H1 (cell line): ENCODE measurements at regions not wholly inside any gene's neighbourhood (a gene's known extent, or its start where the extent isn't known, plus 50 kb on each side); places are given as distances from the start of the nearest gene placed in this dataset.
"Not testable (repeated sequence)": the region's sequence is repeated elsewhere in the genome, so short reads cannot be mapped to it uniquely, and the experiment has no call there.

ENCODE experiments used
- CTCF ChIA-PET: fragments of 300-600 bp; sonication (Branson Sonifier 250); formaldehyde crosslinking; loops from one replicate; lab custom pipeline; 2021; ENCODE audit not compliant: partially characterized antibody; lab: Charles Lee
- POLR2A ChIA-PET: fragments of 300-600 bp; sonication (Branson Sonifier 250); formaldehyde crosslinking; loops from one replicate; lab custom pipeline; 2021; ENCODE audit warnings: inconsistent platforms; ENCODE audit not compliant: partially characterized antibody; lab: Charles Lee
- DNase-seq, 2 experiments: peaks; one replicate each; pipeline versions ENCODE4 v3.0.0 to v3.0.0-alpha.2; 2010 to 2022; ENCODE audit warnings: low spot score in 2 of 2, low read depth in 1 of 2, mixed read lengths in 1 of 2
- FAIRE-seq: peaks from 2 replicates; lab custom pipeline; 2011; peaks lifted over from hg19 to GRCh38; lab: Jason Lieb, UNC
- H2AFZ ChIP-seq: 2 replicates; pipeline ENCODE4 v1.8.1; 2012; ENCODE audit warnings: low read length, inconsistent platforms
- H2AK5ac ChIP-seq: 2 replicates; pipeline ENCODE4 v1.6.1; 2013; ENCODE audit warnings: low read depth, low read length
- H2BK120ac ChIP-seq: replicated peaks from 2 replicates; pipeline ENCODE3; 2013; ENCODE audit warnings: low read depth, low read length, inconsistent platforms
- H2BK12ac ChIP-seq: 2 replicates; pipeline ENCODE4 v1.6.1; 2013; ENCODE audit warnings: low read depth, low read length
- H2BK15ac ChIP-seq: 2 replicates; pipeline ENCODE4 v1.6.1; 2013; ENCODE audit warnings: low read length
- H2BK20ac ChIP-seq: 2 replicates; pipeline ENCODE4 v1.6.1; 2013; ENCODE audit warnings: low read length
- H2BK5ac ChIP-seq: 2 replicates; pipeline ENCODE4 v1.6.1; 2013; ENCODE audit warnings: low read depth, low read length
- H3K14ac ChIP-seq: 2 replicates; pipeline ENCODE4 v1.6.1; 2013; ENCODE audit warnings: inconsistent platforms; ENCODE audit not compliant: insufficient read length
- H3K18ac ChIP-seq: 2 replicates; pipeline ENCODE4 v1.6.1; 2013; ENCODE audit warnings: low read length; ENCODE audit errors: extremely low read depth
- H3K23ac ChIP-seq: 2 replicates; pipeline ENCODE4 v1.6.1; 2013; ENCODE audit warnings: inconsistent platforms; ENCODE audit not compliant: insufficient read length
- H3K23me2 ChIP-seq: 2 replicates; pipeline ENCODE4 v1.6.1; 2013; ENCODE audit warnings: low read depth, low read length
- H3K27ac ChIP-seq: 2 replicates; pipeline ENCODE4 v1.6.1; 2011; ENCODE audit warnings: low read depth, low read length, inconsistent platforms
- H3K27me3 ChIP-seq, 4 experiments: replicated peaks in 1 of 4; 1 replicate in 1 of 4; 2 replicates in 3 of 4; pipeline versions ENCODE4 v1.6.1 to v1.8.1; 2011 to 2013; ENCODE audit warnings: low read length in 3 of 4, mild to moderate bottlenecking in 3 of 4, inconsistent platforms in 2 of 4, mixed read lengths in 2 of 4, moderate library complexity in 1 of 4; ENCODE audit not compliant: control insufficient read depth in 3 of 4, insufficient read depth in 3 of 4; ENCODE audit errors: extremely low read depth in 1 of 4
- H3K36me3 ChIP-seq, 4 experiments: 2 replicates each; pipeline versions ENCODE4 v1.6.1 to v1.8.1; 2011 to 2013; ENCODE audit warnings: mild to moderate bottlenecking in 4 of 4, low read length in 3 of 4, moderate library complexity in 2 of 4, control low read depth in 1 of 4, inconsistent platforms in 1 of 4; ENCODE audit not compliant: insufficient read depth in 4 of 4, control insufficient read depth in 2 of 4
- H3K4ac ChIP-seq: replicated peaks from 2 replicates; pipeline ENCODE3; 2013; ENCODE audit warnings: low read length, low read depth, mixed read lengths, inconsistent platforms; ENCODE audit not compliant: insufficient read length
- H3K4me1 ChIP-seq, 4 experiments: replicated peaks in 1 of 4; 1 replicate in 1 of 4; 2 replicates in 3 of 4; pipeline versions ENCODE4 v1.6.1 to v1.8.1; 2011 to 2013; ENCODE audit warnings: low read length in 3 of 4, inconsistent platforms in 2 of 4, mixed read lengths in 1 of 4; ENCODE audit not compliant: insufficient read depth in 4 of 4, control insufficient read depth in 3 of 4
- H3K4me2 ChIP-seq, 2 experiments: 2 replicates each; pipeline versions ENCODE4 v1.6.1 to v1.8.1; 2011 to 2013; ENCODE audit warnings: low read depth in 2 of 2, low read length in 2 of 2, control low read depth in 1 of 2, inconsistent platforms in 1 of 2, mild to moderate bottlenecking in 1 of 2; ENCODE audit not compliant: insufficient read depth in 1 of 2
- H3K4me3 ChIP-seq, 4 experiments: fragments of 200-600, 300-600 bp in 1 of 4; sonication (generic), shearing (Covaris generic), sonication (Bioruptor Twin) in 1 of 4; 2 replicates each; pipeline versions ENCODE4 v1.5.1 to v1.8.1; 2011 to 2016; ENCODE audit warnings: low read length in 4 of 4, low read depth in 3 of 4, control low read depth in 2 of 4, inconsistent platforms in 2 of 4, mild to moderate bottlenecking in 2 of 4, mixed read lengths in 1 of 4, moderate library complexity in 1 of 4; ENCODE audit not compliant: insufficient read depth in 2 of 4; ENCODE audit errors: extremely low read depth in 1 of 4
- H3K56ac ChIP-seq: replicated peaks from 2 replicates; pipeline ENCODE3; 2013; ENCODE audit warnings: low read depth, mild to moderate bottlenecking, mixed read lengths, low read length, inconsistent platforms; ENCODE audit not compliant: insufficient read length
- H3K79me1 ChIP-seq: 2 replicates; pipeline ENCODE4 v1.6.1; 2013; ENCODE audit warnings: low read depth, low read length, control low read depth
- H3K79me2 ChIP-seq, 2 experiments: 2 replicates each; pipeline versions ENCODE4 v1.6.1 to v1.8.1; 2012 to 2013; ENCODE audit warnings: low read length in 2 of 2, mild to moderate bottlenecking in 2 of 2, inconsistent platforms in 1 of 2; ENCODE audit not compliant: insufficient read depth in 2 of 2, control insufficient read depth in 1 of 2
- H3K9ac ChIP-seq, 4 experiments: replicated peaks in 1 of 4; 1 replicate in 1 of 4; 2 replicates in 3 of 4; pipeline versions ENCODE4 v1.6.1 to v1.8.1; 2011 to 2013; ENCODE audit warnings: low read depth in 3 of 4, low read length in 3 of 4, control low read depth in 2 of 4, mild to moderate bottlenecking in 2 of 4, moderate library complexity in 2 of 4, inconsistent platforms in 1 of 4; ENCODE audit errors: extremely low read depth in 1 of 4
- H3K9me3 ChIP-seq, 2 experiments: 2 replicates each; pipeline versions ENCODE4 v1.6.1 to v1.8.1; 2012 to 2013; ENCODE audit warnings: mild to moderate bottlenecking in 2 of 2, moderate library complexity in 2 of 2, control low read depth in 1 of 2, inconsistent platforms in 1 of 2, low read depth in 1 of 2, low read length in 1 of 2, mixed read lengths in 1 of 2; ENCODE audit not compliant: insufficient read depth in 2 of 2
- H4K20me1 ChIP-seq, 2 experiments: replicated peaks in 1 of 2; 2 replicates each; pipeline versions ENCODE3 to v1.8.1; 2011 to 2013; ENCODE audit warnings: inconsistent platforms in 2 of 2, low read length in 2 of 2, mild to moderate bottlenecking in 1 of 2; ENCODE audit not compliant: insufficient read depth in 2 of 2, control insufficient read depth in 1 of 2
- H4K5ac ChIP-seq: 2 replicates; pipeline ENCODE4 v1.6.1; 2013; ENCODE audit warnings: low read length, low read depth, mixed read lengths, inconsistent platforms; ENCODE audit not compliant: insufficient read length
- H4K8ac ChIP-seq: 2 replicates; pipeline ENCODE4 v1.8.0; 2013; ENCODE audit warnings: mild to moderate bottlenecking, moderate library complexity, low read length, inconsistent platforms; ENCODE audit not compliant: insufficient read depth; ENCODE audit errors: extremely low read depth
- H4K91ac ChIP-seq: replicated peaks from 2 replicates; pipeline ENCODE3; 2013; ENCODE audit warnings: low read length, mixed read lengths, inconsistent platforms; ENCODE audit not compliant: insufficient read length
- WGBS, 2 experiments: shearing (Covaris generic) in 1 of 2; methylation state at CpG; one replicate each; pipeline versions ENCODE4 v1.1.6 to v1.1.7; 2013 to 2015; ENCODE audit warnings: low lambda C conversion rate in 2 of 2, mixed read lengths in 2 of 2, inconsistent platforms in 1 of 2, low coverage in 1 of 2, missing lambda C conversion rate in 1 of 2; ENCODE audit not compliant: insufficient replicate concordance in 2 of 2, insufficient coverage in 1 of 2, insufficient read length in 1 of 2; ENCODE audit errors: extremely low coverage in 1 of 2, missing lambda C conversion rate in 1 of 2; 5-methylcytosine and 5-hydroxymethylcytosine counted together

GRCh38 chr15:75780995-75781394, 62.3 kb upstream of the UBE2Q2 start:
- H3K79me1 ChIP-seq, H3K23me2 ChIP-seq, H4K5ac ChIP-seq, H3K9ac ChIP-seq, H3K23ac ChIP-seq, H2BK12ac ChIP-seq, H4K91ac ChIP-seq, H3K4ac ChIP-seq, H3K27ac ChIP-seq, H4K20me1 ChIP-seq, H3K4me1 ChIP-seq, H3K4me3 ChIP-seq, H2AK5ac ChIP-seq, POLR2A ChIA-PET, H2BK120ac ChIP-seq, H4K8ac ChIP-seq, H3K36me3 ChIP-seq, H2AFZ ChIP-seq, H3K18ac ChIP-seq, H3K79me2 ChIP-seq, H3K27me3 ChIP-seq, H3K56ac ChIP-seq, H3K4me2 ChIP-seq, H2BK15ac ChIP-seq, H2BK20ac ChIP-seq, H2BK5ac ChIP-seq, H3K14ac ChIP-seq, DNase-seq, H3K9me3 ChIP-seq, FAIRE-seq: not testable (repeated sequence)
- CTCF ChIA-PET, result interaction anchor here (2.6 kb wide), 1 partner anchor 21 kb away, joined by 10 read pairs; no protein-coding TSS in a partner anchor
- WGBS, 2 experiments, result 89% methylated on average over 4 of the region's 4 CpGs; no CpG with 5 or more reads in 1 of the 2 experiments
